KOPT-K1 (cell line): ENCODE measurements at regions not wholly inside any gene's neighbourhood (a gene's known extent, or its start where the extent isn't known, plus 50 kb on each side); places are given as distances from the start of the nearest gene placed in this dataset.
"Not testable (repeated sequence)": the region's sequence is repeated elsewhere in the genome, so short reads cannot be mapped to it uniquely, and the experiment has no call there.

Experiments
- H3K27ac ChIP-seq: fragments of 200-600 bp; sonication (generic); 2 replicates; pipeline ENCODE4 v1.5.1; 2016; ENCODE audit warnings: antibody characterized with exemption, mild to moderate bottlenecking, low read depth, low read length; ENCODE audit not compliant: poor library complexity, severe bottlenecking
- H3K36me3 ChIP-seq: fragments of 200-600 bp; sonication (generic); 2 replicates; pipeline ENCODE4 v1.5.1; 2017; ENCODE audit warnings: antibody characterized with exemption, mild to moderate bottlenecking, low read length, moderate library complexity; ENCODE audit not compliant: insufficient read depth
- H3K9me3 ChIP-seq: fragments of 200-600 bp; sonication (generic); 2 replicates; pipeline ENCODE4 v1.5.1; 2017; ENCODE audit warnings: antibody characterized with exemption, low read length, mild to moderate bottlenecking; ENCODE audit not compliant: insufficient read depth, poor library complexity, severe bottlenecking

- H3K36me3 ChIP-seq, H3K27ac ChIP-seq, H3K9me3 ChIP-seq: not testable (repeated sequence)
Observed at GRCh38 chr3:78108269-78108961, 1068.5 kb downstream of the ROBO2 start.

GRCh38 chr3:78112291-78113010 is 1072.6 kb downstream of the ROBO2 start:
- H3K27ac ChIP-seq, result no peak overlapping the region
- no peaks in the 10 kb centered on the region for H3K36me3 ChIP-seq
- H3K9me3 ChIP-seq, result no peaks in the 10 kb centered on the region

GRCh38 chr3:78115983-78116382 is 1076.1 kb downstream of the ROBO2 start:
- H3K36me3 ChIP-seq, result no peaks in the 10 kb centered on the region
- H3K9me3 ChIP-seq, result no peaks in the 10 kb centered on the region
- no peak overlapping the region for H3K27ac ChIP-seq

GRCh38 chr3:78116874-78117273 is 1077.0 kb downstream of the ROBO2 start:
- Histone ChIP-seq H3K9me3 (no peaks in the 10 kb centered on the region), H3K27ac (no peak overlapping the region), H3K36me3 (no peaks in the 10 kb centered on the region)

- H3K9me3 ChIP-seq, result no peaks in the 10 kb centered on the region
- no peak overlapping the region for H3K27ac ChIP-seq
- no peaks in the 10 kb centered on the region for H3K36me3 ChIP-seq
Observed at GRCh38 chr3:78123058-78123457, 1083.2 kb downstream of the ROBO2 start.

GRCh38 chr3:78129707-78130106 is 1089.8 kb downstream of the ROBO2 start:
- no peak overlapping the region for H3K27ac ChIP-seq
- no peaks in the 10 kb centered on the region for H3K9me3 ChIP-seq
- H3K36me3 ChIP-seq, result no peaks in the 10 kb centered on the region

DNA sequence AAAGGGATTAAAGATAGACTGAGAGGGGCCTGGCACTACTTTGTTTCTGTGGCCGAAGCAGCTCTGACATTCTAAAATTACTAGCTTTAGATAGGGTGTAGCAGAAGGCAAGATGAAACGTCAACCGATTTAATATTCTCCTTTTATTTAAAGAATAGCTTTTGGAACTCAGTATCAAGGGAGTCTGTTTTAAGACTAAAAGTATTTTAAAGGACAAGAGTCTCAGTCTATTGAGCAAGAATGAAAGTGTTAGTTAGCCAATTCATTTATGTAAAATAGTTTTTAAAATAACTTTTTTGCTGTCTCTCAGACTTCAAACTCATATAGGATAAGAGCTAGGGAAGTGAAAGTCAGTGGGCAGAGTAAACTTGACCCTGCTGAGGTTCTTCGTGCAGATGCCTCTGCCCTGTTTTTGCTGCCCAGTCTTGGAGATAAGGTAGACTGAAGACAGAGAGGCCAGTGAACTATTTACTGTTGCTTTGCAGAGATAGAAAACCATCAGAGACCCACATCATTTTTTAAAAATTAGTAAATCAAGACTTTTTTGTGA is 1090.9 kb downstream of the ROBO2 start:
- Histone ChIP-seq H3K36me3 (no peaks in the 10 kb centered on the region), H3K27ac (no peak overlapping the region), H3K9me3 (no peaks in the 10 kb centered on the region)

GRCh38 chr3:78134496-78134895 is 1094.6 kb downstream of the ROBO2 start:
- H3K36me3 ChIP-seq, result no peaks in the 10 kb centered on the region
- H3K27ac ChIP-seq, result no peak overlapping the region
- H3K9me3 ChIP-seq, result no peaks in the 10 kb centered on the region

GRCh38 chr3:78139166-78139565 is 1099.3 kb downstream of the ROBO2 start:
- Histone ChIP-seq H3K36me3 (no peaks in the 10 kb centered on the region), H3K27ac (no peak overlapping the region), H3K9me3 (no peaks in the 10 kb centered on the region)

DNA sequence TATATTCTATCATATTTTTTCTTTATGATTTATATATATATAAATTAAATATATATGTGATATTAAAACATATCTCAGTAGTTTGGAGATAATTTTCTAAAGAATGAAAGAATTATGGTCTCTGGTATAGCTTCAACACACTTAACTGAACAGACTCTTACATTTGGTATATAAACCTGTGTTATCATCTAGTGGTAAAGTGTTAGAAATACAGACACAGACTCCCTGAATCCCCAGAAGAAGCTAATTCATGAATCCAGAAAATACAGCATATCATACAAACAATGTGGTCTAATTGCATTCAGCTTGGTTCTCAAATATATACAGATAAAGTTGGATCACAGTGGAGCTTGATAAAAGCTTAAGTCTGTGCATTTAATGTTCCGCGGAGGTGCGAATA is 1100.4 kb downstream of the ROBO2 start:
- Histone ChIP-seq H3K36me3 (no peaks in the 10 kb centered on the region), H3K27ac (no peak overlapping the region), H3K9me3 (no peaks in the 10 kb centered on the region)

DNA sequence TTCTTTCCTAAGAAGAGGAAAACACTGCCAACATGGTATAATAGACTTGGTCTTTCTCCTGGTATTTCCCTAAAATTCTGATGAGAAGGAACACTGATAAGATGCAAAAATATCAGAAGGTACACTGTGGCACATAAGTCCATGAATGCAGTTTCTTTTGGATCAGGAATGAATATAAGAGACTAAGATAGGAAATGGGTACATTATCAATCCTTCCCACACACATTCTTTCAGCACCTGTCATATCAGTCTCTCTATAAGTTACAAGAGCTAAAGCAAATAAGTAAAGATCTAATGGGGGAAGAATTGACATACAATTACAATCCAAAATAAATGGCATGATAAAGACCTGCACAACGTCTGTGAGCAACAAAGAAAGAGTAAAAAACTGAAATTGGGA is 1101.0 kb downstream of the ROBO2 start:
- H3K36me3 ChIP-seq, result no peaks in the 10 kb centered on the region
- H3K27ac ChIP-seq, result no peak overlapping the region
- no peaks in the 10 kb centered on the region for H3K9me3 ChIP-seq

DNA sequence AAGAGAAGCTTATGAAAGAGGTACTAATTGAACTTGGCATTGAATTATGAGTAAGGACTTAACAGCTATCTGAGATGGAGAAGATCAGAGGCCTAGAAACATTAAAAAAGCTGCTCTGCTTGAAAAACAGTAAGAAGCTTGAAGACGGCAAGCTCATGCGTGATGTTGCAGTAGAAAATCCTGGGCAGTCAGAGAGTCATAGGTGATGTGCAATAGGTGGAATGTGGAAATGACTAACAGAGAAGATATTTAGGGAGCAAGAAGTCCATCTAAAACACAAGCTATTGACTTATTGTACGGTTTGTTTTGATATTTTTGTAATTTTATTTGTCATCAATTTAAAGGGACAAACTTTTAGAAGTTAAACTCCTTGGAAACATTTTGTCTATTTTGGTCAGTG is 1101.4 kb downstream of the ROBO2 start:
- no peak overlapping the region for H3K27ac ChIP-seq
- H3K36me3 ChIP-seq, result no peaks in the 10 kb centered on the region
- H3K9me3 ChIP-seq, result no peaks in the 10 kb centered on the region

GRCh38 chr3:78143000-78143399 is 1103.1 kb downstream of the ROBO2 start:
- H3K36me3 ChIP-seq, result no peaks in the 10 kb centered on the region
- no peaks in the 10 kb centered on the region for H3K9me3 ChIP-seq
- no peak overlapping the region for H3K27ac ChIP-seq

- no peaks in the 10 kb centered on the region for H3K36me3 ChIP-seq
- no peaks in the 10 kb centered on the region for H3K9me3 ChIP-seq
- H3K27ac ChIP-seq, result no peak overlapping the region
Observed at GRCh38 chr3:78148986-78149717, 1109.3 kb downstream of the ROBO2 start.

- Histone ChIP-seq H3K27ac (no peak overlapping the region), H3K36me3 (no peaks in the 10 kb centered on the region), H3K9me3 (no peaks in the 10 kb centered on the region)
Observed at GRCh38 chr3:78153973-78154372, 1114.1 kb downstream of the ROBO2 start.
